A673 (cell line): ENCODE measurements at regions not wholly inside any gene's neighbourhood (a gene's known extent, or its start where the extent isn't known, plus 50 kb on each side); places are given as distances from the start of the nearest gene placed in this dataset.

Experiments used
- EZH2 ChIP-seq: fragments of 200-600 bp; sonication (generic); IDR thresholded peaks from 2 replicates; pipeline ENCODE4 v1.6.1; 2017; ENCODE audit warnings: borderline replicate concordance, low read depth, mild to moderate bottlenecking, mixed read lengths, antibody characterized with exemption, low read length; ENCODE audit not compliant: poor library complexity, severe bottlenecking
- TF ChIP-seq, protein P1 (sequence below): fragments of 300-800, 200-600 bp; sonication (generic); conservative IDR thresholded peaks from 2 replicates; pipeline ENCODE4 v1.5.1; 2017; ENCODE audit warnings: low read depth, mild to moderate bottlenecking, antibody characterized with exemption, low read length, moderate library complexity, mixed read lengths

DNA sequence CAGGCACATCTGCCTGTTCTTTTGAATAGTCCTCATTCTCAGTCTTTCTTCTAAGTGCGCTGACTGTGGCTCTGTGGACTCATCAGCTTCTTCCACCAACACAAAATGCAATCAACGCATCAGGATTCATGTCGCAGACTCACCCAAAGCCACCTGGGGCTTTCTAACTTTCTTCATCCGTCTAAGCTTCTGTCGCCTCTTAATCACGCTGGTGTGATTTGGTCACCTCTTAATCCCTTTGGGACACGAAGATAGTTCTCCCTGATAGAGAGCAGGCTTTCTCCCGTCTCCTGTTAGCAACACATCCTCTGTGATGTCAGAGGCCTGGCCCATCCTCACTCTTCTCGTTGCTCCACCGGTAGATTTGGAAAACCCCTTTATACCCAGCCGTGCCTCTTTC, 78.0 kb upstream of the FOXQ1 start:
- TF ChIP-seq, protein P1, sequence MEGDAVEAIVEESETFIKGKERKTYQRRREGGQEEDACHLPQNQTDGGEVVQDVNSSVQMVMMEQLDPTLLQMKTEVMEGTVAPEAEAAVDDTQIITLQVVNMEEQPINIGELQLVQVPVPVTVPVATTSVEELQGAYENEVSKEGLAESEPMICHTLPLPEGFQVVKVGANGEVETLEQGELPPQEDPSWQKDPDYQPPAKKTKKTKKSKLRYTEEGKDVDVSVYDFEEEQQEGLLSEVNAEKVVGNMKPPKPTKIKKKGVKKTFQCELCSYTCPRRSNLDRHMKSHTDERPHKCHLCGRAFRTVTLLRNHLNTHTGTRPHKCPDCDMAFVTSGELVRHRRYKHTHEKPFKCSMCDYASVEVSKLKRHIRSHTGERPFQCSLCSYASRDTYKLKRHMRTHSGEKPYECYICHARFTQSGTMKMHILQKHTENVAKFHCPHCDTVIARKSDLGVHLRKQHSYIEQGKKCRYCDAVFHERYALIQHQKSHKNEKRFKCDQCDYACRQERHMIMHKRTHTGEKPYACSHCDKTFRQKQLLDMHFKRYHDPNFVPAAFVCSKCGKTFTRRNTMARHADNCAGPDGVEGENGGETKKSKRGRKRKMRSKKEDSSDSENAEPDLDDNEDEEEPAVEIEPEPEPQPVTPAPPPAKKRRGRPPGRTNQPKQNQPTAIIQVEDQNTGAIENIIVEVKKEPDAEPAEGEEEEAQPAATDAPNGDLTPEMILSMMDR, result no peak
- no peak for TF ChIP-seq EZH2
